Neural progenitor cell (in vitro differentiated cells): ENCODE measurements at regions not wholly inside any gene's neighbourhood (a gene's known extent, or its start where the extent isn't known, plus 50 kb on each side); places are given as distances from the start of the nearest gene placed in this dataset.

Source experiments
- CTCF ChIP-seq: fragments of 200-600 bp; sonication (generic); IDR thresholded peaks from 2 replicates; pipeline ENCODE4 v1.5.1; 2017; ENCODE audit warnings: antibody characterized with exemption, mild to moderate bottlenecking
- EZH2 ChIP-seq: fragments of 200-600 bp; sonication (generic); IDR thresholded peaks from 2 replicates; pipeline ENCODE4 v1.6.1; 2017; ENCODE audit warnings: antibody characterized with exemption, mild to moderate bottlenecking, moderate library complexity
- EZH2phosphoT487 ChIP-seq: fragments of 200-600 bp; sonication (generic); IDR thresholded peaks from 2 replicates; pipeline ENCODE4 v1.6.1; 2017; ENCODE audit warnings: antibody characterized with exemption

- TF ChIP-seq EZH2 (no peak), CTCF (no peak), EZH2phosphoT487 (no peak)
Observed at GRCh38 chr4:146119845-146120404, 55.6 kb upstream of the LSM6 start.
